ENCODE measurements at regions not wholly inside any gene's neighbourhood (a gene's known extent, or its start where the extent isn't known, plus 50 kb on each side); places are given as distances from the start of the nearest gene placed in this dataset.
A peak's percentile ranks its signal among the peaks of the same experiment; 100 is the strongest.

- peaks cover 19% of the 10 kb centered on the region for H3K4me1 Mint-ChIP-seq
- no peak overlapping the region for H3K27ac Mint-ChIP-seq
Measured at GRCh38 chr6:14674867-14675648, 557.5 kb downstream of the CD83 start.

GRCh38 chr6:14676064-14676463 lies 558.5 kb downstream of the CD83 start:
- CTCF ChIA-PET: no interaction called here
- peaks cover 19% of the 10 kb centered on the region for H3K4me1 Mint-ChIP-seq
- H3K36me3 Mint-ChIP-seq: no peaks in the 10 kb centered on the region
- no peak overlapping the region for H3K4me3 Mint-ChIP-seq
- H3K27ac Mint-ChIP-seq: no peak overlapping the region
- DNase-seq (no peak), ATAC-seq (no peak)
- H3K27me3 Mint-ChIP-seq: peaks cover 2% of the 10 kb centered on the region
- H3K9me3 Mint-ChIP-seq (ENCODE audit: low read depth): no peaks in the 10 kb centered on the region

More at GRCh38 chr6:14674867-14675648, 557.5 kb downstream of the CD83 start:
- H3K9me3 Mint-ChIP-seq (ENCODE audit: low read depth): no peaks in the 10 kb centered on the region
- no peaks in the 10 kb centered on the region for H3K36me3 Mint-ChIP-seq
- ATAC-seq (peak; percentile 64), DNase-seq (no peak)
- H3K4me3 Mint-ChIP-seq: no peak overlapping the region
- CTCF ChIA-PET: interaction anchor here (1.2 kb wide), 1 partner anchor 767 kb away, joined by 3 read pairs; no protein-coding TSS in a partner anchor
- H3K27me3 Mint-ChIP-seq: peaks cover 3% of the 10 kb centered on the region

GRCh38 chr6:14676977-14677781 lies 559.6 kb downstream of the CD83 start:
- H3K4me3 Mint-ChIP-seq: no peak overlapping the region
- CTCF ChIA-PET: no interaction called here
- ATAC-seq (no peak), DNase-seq (no peak)
- no peaks in the 10 kb centered on the region for H3K9me3 Mint-ChIP-seq (ENCODE audit: low read depth)
- H3K36me3 Mint-ChIP-seq: no peaks in the 10 kb centered on the region
- no peak overlapping the region for H3K27ac Mint-ChIP-seq
- peaks cover under 1% of the 10 kb centered on the region for H3K27me3 Mint-ChIP-seq
- H3K4me1 Mint-ChIP-seq: peaks cover 19% of the 10 kb centered on the region

GRCh38 chr6:14681699-14682487 lies 564.0 kb upstream of the JARID2 start:
- H3K36me3 Mint-ChIP-seq: no peaks in the 10 kb centered on the region
- H3K27me3 Mint-ChIP-seq: peaks cover 5% of the 10 kb centered on the region
- CTCF ChIA-PET: no interaction called here
- ATAC-seq (no peak), DNase-seq (no peak)
- no peaks in the 10 kb centered on the region for H3K9me3 Mint-ChIP-seq (ENCODE audit: low read depth)
- no peak overlapping the region for H3K27ac Mint-ChIP-seq
- no peak overlapping the region for H3K4me3 Mint-ChIP-seq
- no peaks in the 10 kb centered on the region for H3K4me1 Mint-ChIP-seq

GRCh38 chr6:14682812-14683211 lies 563.1 kb upstream of the JARID2 start:
- Mint-ChIP-seq H3K36me3 (no peaks in the 10 kb centered on the region), H3K27me3 (peaks cover 5% of the 10 kb centered on the region), H3K4me3 (no peak overlapping the region), H3K27ac (no peak overlapping the region), H3K4me1 (no peaks in the 10 kb centered on the region), H3K9me3 (ENCODE audit: low read depth) (no peaks in the 10 kb centered on the region)
- ATAC-seq (no peak), DNase-seq (no peak)
- CTCF ChIA-PET: no interaction called here

GRCh38 chr6:14689639-14690038 lies 556.2 kb upstream of the JARID2 start:
- CTCF ChIA-PET: no interaction called here
- H3K27ac Mint-ChIP-seq: no peak overlapping the region
- H3K9me3 Mint-ChIP-seq (ENCODE audit: low read depth): no peaks in the 10 kb centered on the region
- DNase-seq (no peak), ATAC-seq (no peak)
- H3K4me1 Mint-ChIP-seq: no peaks in the 10 kb centered on the region
- H3K36me3 Mint-ChIP-seq: no peaks in the 10 kb centered on the region
- H3K4me3 Mint-ChIP-seq: no peak overlapping the region
- H3K27me3 Mint-ChIP-seq: no peaks in the 10 kb centered on the region

- Mint-ChIP-seq H3K27me3 (no peaks in the 10 kb centered on the region), H3K9me3 (ENCODE audit: low read depth) (no peaks in the 10 kb centered on the region), H3K36me3 (no peaks in the 10 kb centered on the region), H3K4me3 (no peak overlapping the region), H3K27ac (no peak overlapping the region), H3K4me1 (no peaks in the 10 kb centered on the region)
- CTCF ChIA-PET: no interaction called here
- ATAC-seq (no peak), DNase-seq (no peak)
Measured at GRCh38 chr6:14690120-14691056, 555.5 kb upstream of the JARID2 start.

GRCh38 chr6:14692208-14692607 lies 553.7 kb upstream of the JARID2 start:
- CTCF ChIA-PET: no interaction called here
- Mint-ChIP-seq H3K27me3 (peaks cover 3% of the 10 kb centered on the region), H3K36me3 (no peaks in the 10 kb centered on the region), H3K27ac (no peak overlapping the region), H3K4me1 (no peaks in the 10 kb centered on the region), H3K9me3 (ENCODE audit: low read depth) (no peaks in the 10 kb centered on the region), H3K4me3 (no peak overlapping the region)
- no peak for DNase-seq
- no peak for ATAC-seq

GRCh38 chr6:14693301-14694192 lies 552.3 kb upstream of the JARID2 start:
- Mint-ChIP-seq H3K27me3 (peaks cover 3% of the 10 kb centered on the region), H3K36me3 (no peaks in the 10 kb centered on the region), H3K9me3 (ENCODE audit: low read depth) (no peaks in the 10 kb centered on the region), H3K4me1 (no peaks in the 10 kb centered on the region), H3K4me3 (no peak overlapping the region), H3K27ac (no peak overlapping the region)
- CTCF ChIA-PET: interaction anchor here (0.7 to 0.9 kb wide), 2 partner anchors 8 kb away, joined by 3 read pairs; no protein-coding TSS in a partner anchor
- DNase-seq (no peak), ATAC-seq (no peak)

- Mint-ChIP-seq H3K4me1 (no peaks in the 10 kb centered on the region), H3K27ac (no peak overlapping the region), H3K27me3 (peaks cover 3% of the 10 kb centered on the region), H3K4me3 (no peak overlapping the region), H3K36me3 (no peaks in the 10 kb centered on the region), H3K9me3 (ENCODE audit: low read depth) (no peaks in the 10 kb centered on the region)
- DNase-seq: no peak
- CTCF ChIA-PET: interaction anchor here (0.9 kb wide), 1 partner anchor 9 kb away, joined by 3 read pairs; no protein-coding TSS in a partner anchor
- no peak for ATAC-seq
Measured at GRCh38 chr6:14694308-14694707, 551.6 kb upstream of the JARID2 start.

- no peak overlapping the region for H3K27ac Mint-ChIP-seq
- peaks cover 3% of the 10 kb centered on the region for H3K27me3 Mint-ChIP-seq
- H3K4me1 Mint-ChIP-seq: no peaks in the 10 kb centered on the region
- H3K9me3 Mint-ChIP-seq (ENCODE audit: low read depth): peaks cover 3% of the 10 kb centered on the region
- H3K36me3 Mint-ChIP-seq: no peaks in the 10 kb centered on the region
- no peak overlapping the region for H3K4me3 Mint-ChIP-seq
- ATAC-seq (no peak), DNase-seq (no peak)
- CTCF ChIA-PET: no interaction called here
Measured at GRCh38 chr6:14695579-14695978, 550.3 kb upstream of the JARID2 start.

GRCh38 chr6:14696367-14696766 lies 549.5 kb upstream of the JARID2 start:
- H3K9me3 Mint-ChIP-seq (ENCODE audit: low read depth): peaks cover 3% of the 10 kb centered on the region
- CTCF ChIA-PET: no interaction called here
- H3K4me1 Mint-ChIP-seq: no peaks in the 10 kb centered on the region
- peaks cover 3% of the 10 kb centered on the region for H3K27me3 Mint-ChIP-seq
- H3K36me3 Mint-ChIP-seq: no peaks in the 10 kb centered on the region
- no peak overlapping the region for H3K4me3 Mint-ChIP-seq
- DNase-seq: no peak
- ATAC-seq: no peak
- no peak overlapping the region for H3K27ac Mint-ChIP-seq
